ENCODE measurements at regions not wholly inside any gene's neighbourhood (a gene's known extent, or its start where the extent isn't known, plus 50 kb on each side); places are given as distances from the start of the nearest gene placed in this dataset.

DNA sequence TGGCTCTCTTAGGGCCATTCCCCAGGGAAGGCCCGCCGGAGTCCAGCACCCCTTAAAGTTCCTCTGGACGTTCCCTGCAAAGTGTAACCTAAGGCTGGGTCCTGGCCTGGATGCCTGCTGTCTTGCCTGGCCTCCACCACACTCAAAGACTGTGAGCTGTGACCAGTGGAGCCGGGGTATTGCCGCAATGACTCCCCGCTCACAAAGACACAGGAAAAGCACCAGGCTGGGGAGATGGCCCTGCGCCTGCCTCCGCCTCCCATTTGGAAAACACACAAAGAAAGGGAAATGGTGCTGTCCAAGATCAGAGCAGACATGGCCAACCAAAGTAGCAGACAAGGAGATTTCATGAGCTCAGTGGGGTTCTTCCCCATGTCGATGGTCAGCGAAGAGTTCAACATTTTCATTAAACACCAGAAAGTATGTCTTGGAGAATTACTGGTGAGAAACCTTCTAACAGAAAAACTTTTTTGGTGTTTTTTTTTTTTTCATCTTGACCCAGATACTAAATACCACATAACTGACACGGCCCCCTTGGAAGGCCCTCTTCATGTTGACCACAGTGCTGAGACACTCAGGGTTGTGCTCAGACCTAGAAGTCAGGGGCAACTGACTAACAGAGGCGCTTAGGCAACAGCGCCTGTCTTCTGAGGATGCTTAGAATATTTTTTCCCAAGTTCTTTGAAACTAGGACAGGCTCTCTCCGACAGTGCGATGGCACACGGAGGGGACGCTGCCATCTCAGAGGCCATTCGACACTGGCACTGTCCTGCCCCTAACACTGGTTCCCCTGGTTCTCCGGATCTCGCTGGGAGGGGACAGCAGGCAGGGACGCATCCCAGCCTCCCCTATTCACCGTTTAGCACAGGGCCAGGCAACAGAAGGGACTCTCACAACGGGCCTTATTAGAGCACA, 226.4 kb upstream of the ID2 start:
- ChIA-PET CTCF (interaction anchor here (0.7 kb wide), 1 partner anchor 66 kb away, joined by 3 read pairs; no protein-coding TSS in a partner anchor), POLR2A (no interaction called here)
- no peak overlapping the region for H3K4me3 ChIP-seq (ENCODE audit: low read depth, low read length)
- no peak for TF ChIP-seq CTCF (IDR thresholded peaks at IDR 0.05; ENCODE audit: insufficient read depth, low read length, missing control alignments)
- DNase-seq (ENCODE audit: low read depth, low spot score): no peak

DNA sequence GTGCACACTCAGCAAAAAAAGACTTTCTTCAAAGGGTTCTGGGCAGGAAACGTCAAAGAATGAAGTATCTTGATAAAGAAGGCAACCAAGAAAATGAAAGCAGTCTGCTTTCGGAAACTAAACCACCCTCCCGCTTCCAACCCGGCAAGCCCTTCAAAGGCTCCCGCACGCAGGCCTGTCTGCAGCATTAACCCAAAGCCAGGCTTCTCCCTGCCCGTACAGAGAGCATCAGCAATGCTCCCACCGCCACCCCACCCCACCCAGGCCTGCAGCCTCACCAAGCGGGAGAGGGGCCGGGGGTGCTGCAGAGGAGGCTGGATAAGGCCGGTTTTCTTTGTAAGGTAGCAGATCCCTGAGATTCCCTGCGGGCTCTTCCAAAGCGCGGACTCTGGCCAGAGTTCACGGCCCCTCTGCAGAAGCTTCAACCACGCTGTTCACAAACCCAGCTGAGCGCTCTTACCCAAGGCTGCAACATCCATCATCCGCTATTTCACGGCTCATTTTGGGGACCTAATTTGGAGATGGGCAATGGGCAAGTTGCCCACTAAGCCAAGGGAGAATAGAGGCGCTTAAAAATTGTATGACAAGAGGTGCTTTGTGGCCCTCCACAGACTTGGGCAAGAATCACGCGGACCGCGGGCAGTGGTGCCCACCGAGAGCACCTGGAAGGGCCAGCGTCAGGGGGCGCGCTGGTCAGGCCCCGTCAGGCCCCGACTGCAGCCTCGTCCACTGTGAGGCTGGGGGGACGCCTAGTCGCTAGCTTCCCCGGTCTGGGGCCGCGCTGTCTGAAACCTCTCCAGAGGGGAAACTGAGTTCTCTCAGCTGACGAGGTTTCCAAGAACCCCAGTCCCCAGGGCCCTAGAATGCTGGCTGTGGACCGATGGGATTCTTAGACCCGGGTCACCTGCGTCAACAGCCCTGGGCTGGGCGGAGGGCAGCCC, 225.4 kb upstream of the ID2 start:
- no peak for TF ChIP-seq CTCF (IDR thresholded peaks at IDR 0.05; ENCODE audit: insufficient read depth, low read length, missing control alignments)
- H3K4me3 ChIP-seq (ENCODE audit: low read depth, low read length): no peak overlapping the region
- ChIA-PET POLR2A (no interaction called here), CTCF (no interaction called here)
- no peak for DNase-seq (ENCODE audit: low read depth, low spot score)

DNA sequence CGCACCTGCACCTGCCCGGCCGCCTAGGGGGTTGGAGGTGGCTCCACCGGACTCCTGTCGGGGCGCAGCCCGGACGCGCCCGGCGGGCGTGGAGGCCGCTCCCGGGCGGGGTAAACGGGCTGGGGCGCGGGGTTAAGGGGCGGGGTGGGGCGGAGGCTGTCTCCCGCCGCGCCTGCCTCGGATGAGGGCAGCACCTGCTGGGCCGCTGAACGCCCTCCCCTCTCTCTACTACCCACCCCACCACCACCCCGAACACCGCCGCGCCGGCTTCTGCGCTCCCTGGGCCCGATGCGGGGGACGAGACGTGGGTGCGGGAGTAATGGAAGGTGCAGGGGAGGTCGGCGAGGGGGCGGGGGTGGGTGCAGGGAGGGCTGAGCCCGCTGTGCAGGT, 224.8 kb upstream of the ID2 start:
- no peak overlapping the region for H3K4me3 ChIP-seq (ENCODE audit: low read depth, low read length)

DNA sequence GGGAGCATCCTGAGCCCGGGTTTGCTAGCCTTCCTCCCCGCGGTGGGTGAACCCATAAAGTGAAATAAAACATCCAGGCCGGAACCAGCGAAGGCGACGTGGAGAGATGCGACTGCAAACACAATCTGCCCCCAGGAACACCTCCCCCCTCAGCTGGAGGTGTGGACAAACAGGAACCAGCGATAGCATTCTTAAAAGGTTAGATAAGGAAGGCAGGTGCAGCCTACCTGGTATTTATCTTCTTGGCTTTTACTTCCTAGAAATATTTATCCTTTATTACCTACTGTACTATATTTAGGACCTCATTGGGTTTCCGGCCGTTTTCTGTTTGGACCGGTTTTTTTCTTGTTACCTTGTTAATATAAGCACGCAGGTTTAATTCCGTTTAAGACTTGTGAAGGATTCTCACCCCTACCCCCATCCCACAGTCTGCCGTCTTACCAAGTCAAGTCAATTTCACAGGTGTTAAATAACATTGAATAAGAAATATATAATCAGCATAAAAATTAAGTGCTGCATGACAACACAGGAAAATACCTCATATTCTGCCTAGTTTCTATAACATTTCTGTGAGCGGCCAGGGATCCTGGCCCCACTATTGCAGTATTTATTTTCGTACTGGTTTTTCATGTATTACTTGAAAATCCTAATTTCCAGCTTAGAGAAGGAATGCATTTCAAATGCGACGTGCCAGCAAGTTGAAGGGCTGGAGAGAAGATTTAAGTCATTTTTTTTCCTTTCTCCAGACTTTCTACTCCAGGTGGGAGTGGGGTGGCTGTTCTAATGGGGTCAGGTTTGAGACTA, 224.0 kb upstream of the ID2 start:
- TF ChIP-seq CTCF (IDR thresholded peaks at IDR 0.05; ENCODE audit: insufficient read depth, low read length, missing control alignments): no peak
- DNase-seq (ENCODE audit: low read depth, low spot score): no peak
- ChIA-PET CTCF (no interaction called here), POLR2A (no interaction called here)
- no peak overlapping the region for H3K4me3 ChIP-seq (ENCODE audit: low read depth, low read length)

More for the DNA sequence above, 224.8 kb upstream of the ID2 start:
- no peak for DNase-seq (ENCODE audit: low read depth, low spot score)
- TF ChIP-seq CTCF (IDR thresholded peaks at IDR 0.05; ENCODE audit: insufficient read depth, low read length, missing control alignments): no peak
- ChIA-PET CTCF (no interaction called here), POLR2A (no interaction called here)

- no peak for DNase-seq (ENCODE audit: low read depth, low spot score)
- no peak overlapping the region for H3K4me3 ChIP-seq (ENCODE audit: low read depth, low read length)
- no peak for TF ChIP-seq CTCF (IDR thresholded peaks at IDR 0.05; ENCODE audit: insufficient read depth, low read length, missing control alignments)
- ChIA-PET CTCF (no interaction called here), POLR2A (no interaction called here)
These were observed 223.1 kb upstream of the ID2 start for GRCh38 chr2:8458503-8459459.
